NCI-H446 (cell line): ENCODE measurements at regions not wholly inside any gene's neighbourhood (a gene's known extent, or its start where the extent isn't known, plus 50 kb on each side); places are given as distances from the start of the nearest gene placed in this dataset.
"Not testable (repeated sequence)": the region's sequence is repeated elsewhere in the genome, so short reads cannot be mapped to it uniquely, and the experiment has no call there.

Experiments used
- DNase-seq, 2 experiments: peaks; one replicate each; lab custom pipeline; 2025; lab: John Stamatoyannopoulos, UW

GRCh38 chr2:83055376-83056010 lies 1403.6 kb downstream of the SUCLG1 start:
- no peak for DNase-seq

DNA sequence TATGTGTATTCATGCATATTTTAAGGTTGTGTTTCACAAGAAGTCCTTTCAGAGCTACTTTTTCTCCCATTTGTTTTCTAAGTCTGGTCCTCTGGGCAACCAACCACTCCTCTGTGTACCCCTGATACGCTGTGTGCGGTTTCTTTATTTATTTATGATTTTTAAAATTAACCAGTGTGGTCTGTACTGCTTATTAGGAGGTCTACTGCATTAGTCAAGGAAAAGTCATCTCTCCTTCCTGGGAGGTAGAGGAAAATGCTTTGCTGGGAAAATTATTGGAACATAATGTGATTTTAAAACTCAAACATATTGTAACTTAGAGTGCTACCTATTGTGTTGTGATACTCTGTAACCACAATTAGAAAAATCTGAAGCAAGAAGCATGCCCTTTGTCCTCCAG lies 1404.3 kb downstream of the SUCLG1 start:
- DNase-seq = no peak

DNA sequence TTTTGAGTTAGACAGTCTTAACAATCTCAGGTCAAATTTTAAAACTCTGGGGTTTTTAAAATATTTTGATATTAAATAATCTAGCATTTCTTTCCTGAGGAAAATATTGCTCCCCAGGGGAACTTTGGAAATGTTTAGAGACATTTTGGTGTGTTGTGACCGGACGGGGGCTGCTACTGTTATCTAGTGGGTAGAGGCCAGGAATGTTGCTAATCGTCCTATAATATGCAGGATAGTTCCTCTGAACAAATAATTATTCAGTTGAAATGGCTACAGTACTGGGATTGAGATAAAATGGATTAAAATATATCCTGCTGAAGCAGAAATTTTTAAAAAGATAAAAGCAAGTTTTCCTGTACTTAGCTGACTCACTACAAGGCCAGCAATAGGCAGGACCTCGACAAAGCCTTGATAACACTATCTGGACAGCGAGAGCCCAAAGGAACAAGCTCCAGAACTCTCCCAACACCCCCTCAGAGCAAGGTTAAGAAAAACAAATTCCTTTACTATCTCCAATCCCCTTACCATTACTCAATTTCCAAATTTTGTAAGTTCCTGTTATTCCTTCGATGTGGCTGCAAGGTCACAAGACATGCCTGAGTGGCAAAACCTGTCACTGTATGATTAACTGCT lies 1407.4 kb downstream of the SUCLG1 start:
- no peak for DNase-seq

DNA sequence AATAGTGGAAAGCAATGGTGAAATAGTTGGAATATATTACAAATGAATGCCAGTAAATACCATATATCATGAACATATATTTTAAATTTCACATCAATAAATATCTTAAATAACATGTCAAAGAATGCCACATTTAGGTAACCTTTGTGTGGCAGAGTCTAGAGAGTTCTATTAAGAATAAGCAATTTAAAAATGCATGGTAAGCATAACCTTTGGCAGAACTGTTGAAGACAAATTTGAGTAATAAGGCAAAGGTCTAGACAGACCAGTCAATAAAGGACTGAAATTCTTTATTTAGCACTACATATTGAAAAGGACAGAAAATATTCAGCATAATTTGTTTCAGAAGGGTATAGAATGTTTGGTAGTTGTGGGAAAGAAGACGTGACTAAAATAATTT lies 1417.0 kb downstream of the SUCLG1 start:
- no peak for DNase-seq

GRCh38 chr2:83022631-83023210 lies 1436.4 kb downstream of the SUCLG1 start:
- no peak for DNase-seq

DNA sequence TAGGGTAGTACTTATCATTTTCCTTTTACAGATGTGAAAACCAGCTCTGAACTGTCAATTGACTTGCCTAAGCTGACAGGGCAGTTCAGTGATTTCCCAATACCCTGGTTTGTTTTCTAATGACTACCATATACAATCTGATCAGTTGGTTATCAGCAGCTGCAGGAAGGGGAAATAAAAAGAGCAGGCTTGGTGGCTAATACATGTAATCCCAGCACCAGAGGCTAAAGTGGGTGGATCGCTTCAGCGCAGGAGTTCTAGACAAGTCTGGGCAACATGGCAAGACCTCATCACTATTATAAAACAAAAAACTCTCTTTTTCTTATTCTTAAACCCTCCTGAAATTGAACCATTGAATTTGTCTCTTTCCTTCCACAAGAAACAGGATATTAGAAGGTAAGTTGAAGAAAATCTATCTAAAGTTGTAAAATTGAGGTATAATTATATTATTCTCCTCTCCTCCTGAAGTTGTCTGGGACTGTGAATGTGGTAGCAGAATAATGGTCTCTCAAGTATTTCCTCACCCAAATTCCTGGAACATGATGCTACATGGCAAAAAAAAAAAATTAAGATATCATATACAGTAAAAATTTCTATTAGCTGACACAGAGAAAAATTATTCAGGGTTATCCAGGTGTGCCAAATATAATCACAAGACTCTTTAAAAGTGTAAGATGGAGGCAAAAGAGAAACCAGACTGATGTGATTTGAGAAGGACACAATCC lies 1441.6 kb downstream of the SUCLG1 start:
- DNase-seq = no peak

DNA sequence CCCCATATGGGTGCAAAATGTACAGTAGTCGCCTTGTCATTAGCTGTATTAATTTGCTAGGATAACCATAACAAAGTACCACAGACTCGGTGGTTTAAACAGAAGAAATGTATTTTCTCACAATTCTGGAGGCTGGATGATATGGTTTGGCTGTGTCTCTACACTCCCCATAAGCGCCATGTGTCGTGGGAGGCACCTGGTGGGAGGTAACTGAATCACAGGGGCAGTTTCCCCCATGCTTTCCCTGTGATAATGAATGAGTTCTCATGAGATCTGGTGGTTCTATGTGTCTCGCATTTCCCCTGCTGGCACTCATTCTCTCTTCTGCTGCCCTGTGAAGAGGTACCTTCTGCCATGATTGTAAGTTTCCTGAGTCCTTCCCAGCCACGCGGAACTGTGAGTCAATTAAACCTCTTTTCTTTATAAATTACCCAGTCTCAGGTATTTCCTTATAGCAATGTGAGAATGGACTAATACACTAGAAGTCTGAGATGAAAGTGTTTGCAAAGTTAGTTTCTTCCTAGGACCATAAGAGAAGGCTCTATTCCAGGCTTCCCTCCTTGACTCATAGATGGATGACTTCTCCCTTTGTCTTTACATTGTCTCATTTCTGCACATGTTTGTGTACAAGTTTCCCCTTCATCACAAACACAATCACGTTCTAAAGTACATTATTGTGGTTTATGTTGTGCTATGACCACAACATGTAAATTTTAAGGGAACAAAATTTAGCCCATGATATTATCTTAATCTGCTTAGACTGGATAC lies 1442.6 kb downstream of the SUCLG1 start:
- DNase-seq = no peak

DNA sequence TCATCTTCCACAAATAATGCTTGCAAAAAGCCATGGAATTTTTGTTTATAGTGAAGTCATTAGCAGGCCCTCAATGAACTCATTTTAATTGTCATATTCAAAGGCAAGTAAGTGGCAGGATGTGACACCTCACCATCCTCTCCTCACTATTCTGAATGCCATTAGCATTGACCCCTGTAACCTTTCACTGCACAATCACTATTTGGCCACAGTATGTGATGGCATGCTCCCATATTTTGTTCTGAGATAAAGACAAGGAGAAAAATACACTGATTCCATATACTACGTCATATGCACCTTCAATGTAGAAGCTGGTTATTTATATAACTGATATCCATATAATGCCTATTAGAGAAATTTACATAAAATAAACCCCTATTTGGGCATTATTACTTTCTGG lies 1443.2 kb downstream of the SUCLG1 start:
- no peak for DNase-seq

DNA sequence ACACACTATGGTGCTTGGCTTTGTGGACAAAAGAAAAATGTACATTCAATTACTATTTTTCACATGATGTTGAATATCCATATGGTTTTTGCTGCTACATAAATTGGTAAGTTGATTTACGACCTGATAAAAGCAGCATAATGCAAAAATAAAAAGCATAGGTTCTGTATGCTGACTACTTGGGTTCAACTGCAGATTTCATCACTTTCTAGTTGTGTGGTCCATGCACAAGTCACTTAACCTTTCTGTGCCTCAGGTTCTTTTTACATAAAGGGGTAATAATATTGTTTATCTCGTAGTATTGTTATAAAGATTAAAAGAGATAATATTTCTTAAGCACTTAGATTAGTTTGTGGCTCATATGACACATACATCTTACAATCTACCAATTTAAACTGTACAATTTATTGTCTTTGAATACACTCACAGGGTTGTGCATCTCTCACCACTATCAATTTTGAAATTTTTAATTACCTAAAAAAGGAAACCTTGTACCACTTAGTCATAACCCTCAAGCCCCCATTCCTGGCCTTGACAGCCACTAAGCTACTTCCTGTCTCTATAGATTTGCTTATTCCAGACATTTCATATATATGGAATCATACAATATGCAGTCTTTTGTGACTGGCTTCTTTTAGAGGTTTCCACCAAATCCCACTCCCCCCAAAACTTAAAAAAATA lies 1443.9 kb downstream of the SUCLG1 start:
- DNase-seq = no peak

GRCh38 chr2:83014462-83014861 lies 1444.6 kb downstream of the SUCLG1 start:
- no peak for DNase-seq

DNA sequence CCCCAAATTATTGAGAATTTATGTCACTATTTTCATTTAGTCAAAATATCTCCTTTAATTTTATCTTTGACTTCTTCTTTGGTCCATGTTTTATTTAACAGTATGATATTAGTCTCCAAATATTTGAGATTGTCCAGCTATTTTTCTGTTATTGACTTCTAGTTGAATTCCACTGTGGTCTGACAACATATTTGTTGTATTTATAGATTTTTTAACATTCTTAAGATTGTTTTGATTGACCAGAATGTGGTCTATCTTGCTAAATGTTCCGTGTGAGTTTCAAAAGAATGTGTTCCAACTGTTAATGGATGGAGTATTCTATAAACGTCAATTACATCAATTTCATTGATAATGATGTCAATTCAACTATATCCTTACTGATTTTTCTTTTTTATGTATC lies 1452.1 kb downstream of the SUCLG1 start:
- DNase-seq = no peak

DNA sequence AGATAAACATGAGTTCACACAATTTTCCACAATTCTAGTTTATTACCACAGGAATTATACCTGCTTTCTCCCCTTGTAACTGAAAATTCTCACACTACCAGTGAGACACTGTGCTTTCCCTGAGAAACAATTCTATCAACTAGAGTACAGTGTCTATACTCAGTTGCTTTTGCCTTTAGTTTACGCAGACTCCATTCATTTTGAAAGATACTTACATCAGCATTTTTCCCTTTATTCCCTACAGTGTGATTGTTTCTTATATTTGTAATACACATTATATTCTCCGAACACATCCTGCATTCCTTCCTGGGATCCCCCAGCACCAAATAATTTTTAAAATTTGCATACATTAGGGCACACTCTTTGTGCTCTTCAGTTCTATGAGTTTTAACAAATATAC lies 1455.5 kb downstream of the SUCLG1 start:
- no peak for DNase-seq

DNA sequence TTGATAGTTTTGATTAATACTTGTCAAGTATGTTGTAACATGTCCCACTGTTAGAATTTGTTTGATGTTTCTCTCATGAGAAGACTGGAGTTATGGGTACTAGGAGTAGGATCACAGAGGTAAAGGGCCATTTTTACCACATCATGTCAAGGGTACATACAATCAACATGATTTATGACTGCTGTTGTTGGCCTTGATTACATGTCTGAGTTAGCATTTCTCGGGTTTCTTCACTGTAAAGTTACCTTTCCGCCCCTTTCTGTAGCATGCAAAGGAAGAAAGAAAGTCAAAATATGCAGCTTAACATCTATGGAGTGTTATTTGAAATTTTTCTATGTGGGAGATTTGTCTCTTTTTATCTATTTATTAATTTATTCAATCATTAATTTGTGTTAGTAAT lies 1456.4 kb downstream of the SUCLG1 start:
- no peak for DNase-seq

DNA sequence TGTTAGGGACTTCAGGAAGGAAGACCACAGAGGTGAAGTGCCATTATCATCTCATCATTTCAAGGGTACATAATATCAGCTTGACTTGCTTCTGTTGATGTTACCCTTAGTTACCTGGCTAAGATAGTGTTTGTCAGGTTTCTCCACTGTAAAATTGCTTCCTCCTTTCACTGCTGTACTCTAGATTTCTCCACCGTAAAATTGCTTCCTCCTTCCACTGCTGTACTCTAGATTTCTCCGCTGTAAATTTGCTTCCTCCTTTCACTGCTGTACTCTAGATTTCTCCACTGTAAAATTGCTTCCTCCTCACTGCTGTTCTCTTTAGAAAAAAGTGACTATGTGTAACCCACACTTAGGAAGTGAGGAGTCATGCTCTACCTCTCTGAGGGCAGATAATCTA lies 1460.3 kb downstream of the SUCLG1 start:
- DNase-seq = no peak

GRCh38 chr2:82996217-82996616 lies 1462.9 kb downstream of the SUCLG1 start:
- DNase-seq = no peak

- no peak for DNase-seq
Measured at GRCh38 chr2:82994151-82994550, 1464.9 kb downstream of the SUCLG1 start.

- no peak for DNase-seq
Measured at GRCh38 chr2:82993609-82994008, 1465.5 kb downstream of the SUCLG1 start.

GRCh38 chr2:82992968-82993367 lies 1466.1 kb downstream of the SUCLG1 start:
- no peak for DNase-seq

GRCh38 chr2:82987706-82988105 lies 1471.4 kb downstream of the SUCLG1 start:
- not testable (repeated sequence) for DNase-seq

DNA sequence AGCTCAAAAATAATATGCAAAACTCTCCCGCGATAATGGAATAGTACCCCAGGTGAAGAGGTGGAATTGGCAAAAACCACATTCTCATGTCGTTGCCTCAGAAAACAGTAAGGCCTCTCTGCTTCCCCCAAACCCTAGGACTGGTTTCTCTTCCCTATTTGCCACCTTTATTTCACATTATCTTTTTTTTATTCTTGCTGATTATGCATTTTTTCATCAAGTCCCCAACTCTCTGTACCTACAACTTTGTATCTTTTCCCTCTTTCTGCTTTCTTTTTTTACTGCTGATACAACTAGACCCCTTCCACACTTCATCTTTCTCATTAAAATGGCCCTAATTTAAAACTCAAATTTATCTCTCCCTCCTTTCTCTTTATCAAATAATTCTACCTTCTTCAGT lies 1472.2 kb downstream of the SUCLG1 start:
- no peak for DNase-seq

DNA sequence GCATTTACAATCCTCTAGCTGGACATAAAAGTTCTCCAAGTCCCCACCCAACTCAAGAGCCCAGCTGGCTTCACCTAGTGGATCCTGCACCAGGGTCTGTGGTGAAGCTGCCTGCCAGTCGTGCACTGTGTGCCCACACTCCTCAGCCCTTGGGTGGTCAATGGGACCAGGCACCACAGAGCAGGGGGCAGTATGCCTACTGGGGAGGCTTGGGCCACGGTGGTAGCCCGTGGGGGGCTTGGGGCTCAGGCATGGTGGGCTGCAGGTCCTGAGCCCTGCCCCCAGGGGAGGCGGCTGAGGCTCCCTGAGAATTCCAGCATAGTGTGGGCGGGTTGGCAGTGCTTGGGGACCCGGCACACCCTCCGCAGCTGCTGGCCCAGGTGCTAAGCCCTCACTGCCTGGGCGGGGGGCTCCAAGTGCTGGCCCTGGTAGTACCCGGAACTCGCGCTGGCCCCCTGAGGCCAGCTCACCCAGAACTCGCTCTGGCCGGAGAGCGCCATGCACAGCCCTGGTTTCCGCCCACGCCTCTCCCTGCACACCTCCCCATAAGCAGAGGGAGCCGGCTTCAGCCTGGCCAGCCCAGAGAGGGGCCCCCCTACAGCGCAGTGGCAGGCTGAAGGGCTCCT lies 1473.4 kb downstream of the SUCLG1 start:
- DNase-seq = no peak
